ENCODE measurements at regions not wholly inside any gene's neighbourhood (a gene's known extent, or its start where the extent isn't known, plus 50 kb on each side); places are given as distances from the start of the nearest gene placed in this dataset.

GRCh38 chr3:20648921-20649381 is 462.9 kb upstream of the SGO1 start:
- ATAC-seq (ENCODE audit: poor library complexity) (no peak), DNase-seq (no peak)
- H3K4me1 ChIP-seq (ENCODE audit: insufficient read depth, low read length): no peaks in the 10 kb centered on the region
- H3K27me3 Mint-ChIP-seq: no peaks in the 10 kb centered on the region
- peaks cover 8% of the 10 kb centered on the region for H3K9me3 Mint-ChIP-seq
- no peak for TF ChIP-seq CTCF (IDR thresholded peaks at IDR 0.05)
- H3K36me3 ChIP-seq (ENCODE audit: insufficient read depth, low read length): no peaks in the 10 kb centered on the region
- peaks cover 0 to 5% of the 10 kb centered on the region in 2 experiments for H3K9me3 ChIP-seq (ENCODE audit: control insufficient read depth in 1 of 2, insufficient read depth in 1 of 2, low read length in 2 of 2)
- intact Hi-C loops (cut with DNase I, micrococcal nuclease): no loop called here
- no peak overlapping the region for H3K27ac Mint-ChIP-seq
- H3K4me1 Mint-ChIP-seq (ENCODE audit: low read depth): no peaks in the 10 kb centered on the region
- H3K36me3 Mint-ChIP-seq (ENCODE audit: low read depth): no peaks in the 10 kb centered on the region
- H3K27me3 ChIP-seq (ENCODE audit: control insufficient read depth in 1 of 2, insufficient read depth in 2 of 2, low read length in 2 of 2): no peaks in the 10 kb centered on the region
- ChIA-PET CTCF (no interaction called here), POLR2A (no interaction called here)
- no peak overlapping the region for H3K4me3 ChIP-seq (ENCODE audit: low read length)
- no peak overlapping the region for H3K27ac ChIP-seq (ENCODE audit: low read depth in 1 of 2, low read length in 2 of 2)
- no peak overlapping the region for H3K4me3 Mint-ChIP-seq

- H3K36me3 Mint-ChIP-seq (ENCODE audit: low read depth): no peaks in the 10 kb centered on the region
Observed at GRCh38 chr3:20648294-20648693, 462.3 kb upstream of the SGO1 start.

GRCh38 chr3:20646425-20646824 is 460.4 kb upstream of the SGO1 start:
- H3K36me3 ChIP-seq (ENCODE audit: insufficient read depth, low read length): no peaks in the 10 kb centered on the region
- Mint-ChIP-seq H3K27me3 (no peaks in the 10 kb centered on the region), H3K4me1 (ENCODE audit: low read depth) (no peaks in the 10 kb centered on the region), H3K36me3 (ENCODE audit: low read depth) (no peaks in the 10 kb centered on the region), H3K9me3 (peaks cover 10% of the 10 kb centered on the region), H3K4me3 (no peak overlapping the region), H3K27ac (no peak overlapping the region)
- POLR2A ChIA-PET: no interaction called here
- H3K27ac ChIP-seq (ENCODE audit: low read depth in 1 of 2, low read length in 2 of 2): no peak overlapping the region
- DNase-seq: no peak
- H3K4me3 ChIP-seq (ENCODE audit: low read length): no peak overlapping the region
- no peak for TF ChIP-seq CTCF (IDR thresholded peaks at IDR 0.05)
- no peaks in the 10 kb centered on the region for H3K27me3 ChIP-seq (ENCODE audit: control insufficient read depth in 1 of 2, insufficient read depth in 2 of 2, low read length in 2 of 2)
- H3K9me3 ChIP-seq (ENCODE audit: control insufficient read depth in 1 of 2, insufficient read depth in 1 of 2, low read length in 2 of 2): peaks cover 0 to 5% of the 10 kb centered on the region in 2 experiments
- CTCF ChIA-PET: no interaction called here
- no peaks in the 10 kb centered on the region for H3K4me1 ChIP-seq (ENCODE audit: insufficient read depth, low read length)
- intact Hi-C loops (cut with DNase I, micrococcal nuclease): no loop called here
- no peak for ATAC-seq (ENCODE audit: poor library complexity)

More at GRCh38 chr3:20648294-20648693, 462.3 kb upstream of the SGO1 start:
- H3K4me3 Mint-ChIP-seq: no peak overlapping the region
- Histone ChIP-seq H3K4me1 (ENCODE audit: insufficient read depth, low read length) (no peaks in the 10 kb centered on the region), H3K27me3 (ENCODE audit: control insufficient read depth in 1 of 2, insufficient read depth in 2 of 2, low read length in 2 of 2) (no peaks in the 10 kb centered on the region), H3K9me3 (ENCODE audit: control insufficient read depth in 1 of 2, insufficient read depth in 1 of 2, low read length in 2 of 2) (peaks cover 0 to 5% of the 10 kb centered on the region in 2 experiments), H3K27ac (ENCODE audit: low read depth in 1 of 2, low read length in 2 of 2) (no peak overlapping the region), H3K4me3 (ENCODE audit: low read length) (no peak overlapping the region), H3K36me3 (ENCODE audit: insufficient read depth, low read length) (no peaks in the 10 kb centered on the region)
- no peak for TF ChIP-seq CTCF (IDR thresholded peaks at IDR 0.05)
- ChIA-PET POLR2A (no interaction called here), CTCF (no interaction called here)
- H3K27me3 Mint-ChIP-seq: no peaks in the 10 kb centered on the region
- H3K9me3 Mint-ChIP-seq: peaks cover 10% of the 10 kb centered on the region
- no peak overlapping the region for H3K27ac Mint-ChIP-seq
- no peaks in the 10 kb centered on the region for H3K4me1 Mint-ChIP-seq (ENCODE audit: low read depth)
- no peak for DNase-seq
- no peak for ATAC-seq (ENCODE audit: poor library complexity)
- intact Hi-C loops (cut with DNase I, micrococcal nuclease): no loop called here
